Choroid plexus epithelial cell (primary cell): ENCODE measurements at regions not wholly inside any gene's neighbourhood (a gene's known extent, or its start where the extent isn't known, plus 50 kb on each side); places are given as distances from the start of the nearest gene placed in this dataset.

Experiments
- DNase-seq: peaks from one replicate; pipeline ENCODE4 v3.0.0-alpha.2; 2010; ENCODE audit warnings: low read depth
- H3K4me3 ChIP-seq: 2 replicates; pipeline ENCODE4 v1.5.1; 2011; ENCODE audit warnings: low read depth, mild to moderate bottlenecking, control low read depth, low read length, moderate library complexity
- CTCF ChIP-seq: conservative IDR thresholded peaks from 2 replicates; pipeline ENCODE4 v1.5.1; 2011; ENCODE audit warnings: low read depth, mild to moderate bottlenecking, control low read depth, inconsistent platforms, low read length, moderate library complexity

GRCh38 chr5:29924107-29924506 lies 1269.4 kb upstream of the CDH6 start:
- no peak for DNase-seq
- TF ChIP-seq CTCF = no peak

GRCh38 chr5:29905626-29906353 lies 1287.7 kb upstream of the CDH6 start:
- H3K4me3 ChIP-seq = no peak overlapping the region
- no peak for TF ChIP-seq CTCF
- DNase-seq = no peak

More at GRCh38 chr5:29924107-29924506, 1269.4 kb upstream of the CDH6 start:
- no peak overlapping the region for H3K4me3 ChIP-seq

- TF ChIP-seq CTCF = no peak
- no peak for DNase-seq
- no peak overlapping the region for H3K4me3 ChIP-seq
Measured at GRCh38 chr5:29902859-29903258, 1290.6 kb upstream of the CDH6 start.

GRCh38 chr5:29899583-29899982 lies 1293.9 kb upstream of the CDH6 start:
- no peak for TF ChIP-seq CTCF
- DNase-seq = no peak
- H3K4me3 ChIP-seq = no peak overlapping the region

GRCh38 chr5:29897916-29898315 lies 1295.6 kb upstream of the CDH6 start:
- no peak for TF ChIP-seq CTCF
- no peak overlapping the region for H3K4me3 ChIP-seq
- no peak for DNase-seq

- TF ChIP-seq CTCF = no peak
- H3K4me3 ChIP-seq = no peak overlapping the region
- DNase-seq = no peak
Measured at GRCh38 chr5:29896646-29897045, 1296.8 kb upstream of the CDH6 start.

- TF ChIP-seq CTCF = no peak
- H3K4me3 ChIP-seq = no peak overlapping the region
- no peak for DNase-seq
Measured at GRCh38 chr5:29894668-29895067, 1298.8 kb upstream of the CDH6 start.
